A673 (cell line): ENCODE measurements at regions not wholly inside any gene's neighbourhood (a gene's known extent, or its start where the extent isn't known, plus 50 kb on each side); places are given as distances from the start of the nearest gene placed in this dataset.

Experiments
- BruUV-seq: library from RNA; stranded (reverse); fragments of 400-500 nt; replicated peaks from 2 replicates; lab custom pipeline; 2021; lab: Mats Ljungman, UMichigan
- CTCF ChIA-PET: fragments of 300-600 bp; sonication (Branson Sonifier 250); formaldehyde crosslinking; loops from one replicate; lab custom pipeline; 2022; ENCODE audit warnings: antibody characterized with exemption; lab: Charles Lee
- POLR2A ChIA-PET: fragments of 300-600 bp; sonication (Branson Sonifier 250); formaldehyde crosslinking; loops from one replicate; lab custom pipeline; 2022; ENCODE audit warnings: antibody characterized with exemption; ENCODE audit not compliant: low non-redundant PET; lab: Charles Lee
- DNase-seq: peaks from one replicate; pipeline ENCODE4 v3.0.0-alpha.2; 2015; ENCODE audit warnings: low spot score
- H3K27ac ChIP-seq: fragments of 200-600 bp; sonication (generic); 2 replicates; pipeline ENCODE4 v1.5.1; 2016; ENCODE audit warnings: mixed run types, low read depth, mild to moderate bottlenecking, mixed read lengths, antibody characterized with exemption, low read length; ENCODE audit not compliant: poor library complexity, severe bottlenecking
- H3K27me3 ChIP-seq: fragments of 200-600 bp; sonication (generic); replicated peaks from 2 replicates; pipeline ENCODE4 v1.6.1; 2017; ENCODE audit warnings: mixed run types, low read depth, mild to moderate bottlenecking, mixed read lengths, antibody characterized with exemption, low read length; ENCODE audit not compliant: insufficient read depth, poor library complexity
- H3K36me3 ChIP-seq: fragments of 200-600 bp; sonication (generic); 2 replicates; pipeline ENCODE4 v1.6.1; 2016; ENCODE audit warnings: mixed run types, mild to moderate bottlenecking, mixed read lengths, antibody characterized with exemption, low read length; ENCODE audit not compliant: insufficient read depth, poor library complexity, severe bottlenecking
- H3K4me1 ChIP-seq: fragments of 200-600 bp; sonication (generic); 2 replicates; pipeline ENCODE4 v1.6.1; 2017; ENCODE audit warnings: mixed run types, mild to moderate bottlenecking, mixed read lengths, antibody characterized with exemption, low read length; ENCODE audit not compliant: insufficient read depth, poor library complexity, severe bottlenecking
- H3K4me3 ChIP-seq: fragments of 200-600 bp; sonication (generic); 2 replicates; pipeline ENCODE4 v1.5.1; 2016; ENCODE audit warnings: low read depth, mixed run types, mild to moderate bottlenecking, mixed read lengths, low read length; ENCODE audit not compliant: poor library complexity, severe bottlenecking
- H3K9me3 ChIP-seq: fragments of 200-600 bp; sonication (generic); 2 replicates; pipeline ENCODE4 v1.6.1; 2016; ENCODE audit warnings: mixed run types, low read depth, mild to moderate bottlenecking, mixed read lengths, antibody characterized with exemption, low read length; ENCODE audit not compliant: poor library complexity, severe bottlenecking
- CTCF ChIP-seq: fragments of 300-800, 200-600 bp; sonication (generic); conservative IDR thresholded peaks from 2 replicates; pipeline ENCODE4 v1.5.1; 2017; ENCODE audit warnings: low read depth, mild to moderate bottlenecking, antibody characterized with exemption, low read length, moderate library complexity, mixed read lengths
- EZH2 ChIP-seq: fragments of 200-600 bp; sonication (generic); IDR thresholded peaks from 2 replicates; pipeline ENCODE4 v1.6.1; 2017; ENCODE audit warnings: borderline replicate concordance, low read depth, mild to moderate bottlenecking, mixed read lengths, antibody characterized with exemption, low read length; ENCODE audit not compliant: poor library complexity, severe bottlenecking
- intact Hi-C: fragments of 100-400 bp; cut with micrococcal nuclease; formaldehyde crosslinking; loops from one replicate; pipeline ENCODE4 v1.10.0; 2022; ENCODE audit not compliant: unreplicated experiment

GRCh38 chr17:77423589-77424451, 283.1 kb downstream of the SEC14L1 start:
- H3K9me3 ChIP-seq: no peaks in the 10 kb centered on the region
- BruUV-seq: no TSS peak
- POLR2A ChIA-PET: interaction anchor here (0.7 kb wide), 1 partner anchor 36 kb away, joined by 3 read pairs; no protein-coding TSS in a partner anchor
- H3K36me3 ChIP-seq: no peaks in the 10 kb centered on the region
- CTCF ChIA-PET: no interaction called here
- H3K27me3 ChIP-seq: no peaks in the 10 kb centered on the region
- TF ChIP-seq EZH2 (no peak), CTCF (no peak)
- H3K4me1 ChIP-seq: peaks cover 77% of the 10 kb centered on the region
- peak overlapping the region; percentile 8 for H3K27ac ChIP-seq
- H3K4me3 ChIP-seq: no peak overlapping the region
- intact Hi-C loops: no loop called here
- DNase-seq: no peak

- Histone ChIP-seq H3K27me3 (no peaks in the 10 kb centered on the region), H3K4me1 (peaks cover 75% of the 10 kb centered on the region), H3K4me3 (no peak overlapping the region), H3K36me3 (no peaks in the 10 kb centered on the region), H3K27ac (peak overlapping the region; percentile 40), H3K9me3 (no peaks in the 10 kb centered on the region)
- ChIA-PET POLR2A (no interaction called here), CTCF (no interaction called here)
- TF ChIP-seq CTCF (no peak), EZH2 (no peak)
- intact Hi-C loops: no loop called here
- DNase-seq: no peak
- BruUV-seq: no TSS peak
Measured at GRCh38 chr17:77424585-77425344, 284.0 kb downstream of the SEC14L1 start.

- H3K27ac ChIP-seq: peak overlapping the region; percentile 40
- no peak for DNase-seq
- intact Hi-C loops: no loop called here
- H3K4me3 ChIP-seq: no peak overlapping the region
- ChIA-PET CTCF (no interaction called here), POLR2A (no interaction called here)
- H3K4me1 ChIP-seq: peaks cover 76% of the 10 kb centered on the region
- H3K9me3 ChIP-seq: no peaks in the 10 kb centered on the region
- no TSS peak for BruUV-seq
- no peaks in the 10 kb centered on the region for H3K36me3 ChIP-seq
- no peaks in the 10 kb centered on the region for H3K27me3 ChIP-seq
- no peak for TF ChIP-seq EZH2
Measured at GRCh38 chr17:77425348-77425747, 284.6 kb downstream of the SEC14L1 start.
